GM21576 (cell line): ENCODE measurements at regions not wholly inside any gene's neighbourhood (a gene's known extent, or its start where the extent isn't known, plus 50 kb on each side); places are given as distances from the start of the nearest gene placed in this dataset.

Experiments
- ATAC-seq: cut with Tn5 transposase; IDR thresholded peaks from one replicate; pipeline ENCODE4 v1.9.1; 2021; ENCODE audit warnings: mild to moderate bottlenecking, moderate library complexity; ENCODE audit not compliant: unreplicated experiment

GRCh38 chr15:98583771-98584430 lies 64.4 kb upstream of the IGF1R start:
- no peak for ATAC-seq

- no peak for ATAC-seq
Observed at GRCh38 chr15:98586066-98586465, 62.3 kb upstream of the IGF1R start.

GRCh38 chr15:98592136-98592535 lies 56.2 kb upstream of the IGF1R start:
- no peak for ATAC-seq

- ATAC-seq = no peak
Observed at GRCh38 chr15:98596131-98596530, 52.2 kb upstream of the IGF1R start.

GRCh38 chr15:98596885-98597392 lies 51.4 kb upstream of the IGF1R start:
- no peak for ATAC-seq

GRCh38 chr15:98597666-98598065 lies 50.7 kb upstream of the IGF1R start:
- no peak for ATAC-seq
